ENCODE measurements at regions not wholly inside any gene's neighbourhood (a gene's known extent, or its start where the extent isn't known, plus 50 kb on each side); places are given as distances from the start of the nearest gene placed in this dataset.

DNA sequence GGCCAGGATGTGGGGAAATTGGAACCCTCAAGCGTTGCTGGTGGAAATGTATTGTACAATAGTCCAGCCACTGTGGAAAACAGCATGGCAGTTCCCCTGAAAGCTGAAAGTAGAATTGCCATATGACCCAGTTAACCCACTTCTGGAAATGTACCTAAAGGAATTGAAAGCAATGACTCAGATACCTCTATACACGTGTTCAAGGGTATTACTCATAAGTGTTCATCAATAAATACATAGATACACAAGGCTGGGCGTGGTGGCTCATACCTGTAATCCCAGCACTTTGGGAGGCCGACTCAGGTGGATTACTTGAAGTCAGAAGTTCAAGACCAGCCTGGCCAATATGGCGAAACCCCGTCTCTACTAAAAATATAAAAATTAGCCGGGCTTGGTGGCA, 71.9 kb upstream of the IRS2 start:
- no peaks in the 10 kb centered on the region for H3K9me3 ChIP-seq
- H3K27me3 ChIP-seq = peaks cover 0 to 17% (median 0%) of the 10 kb centered on the region in 4 donors
- WGBS, 2 donors = 62 to 72% methylated on average over 7 of the region's 7 CpGs
- no peak overlapping the region for H3K4me3 ChIP-seq
- H3K27ac ChIP-seq = no peak overlapping the region
- H3K4me1 ChIP-seq = peaks cover 4 to 20% (median 4%) of the 10 kb centered on the region in 3 donors
- H3K36me3 ChIP-seq = no peaks in the 10 kb centered on the region
- no peak for TF ChIP-seq POLR2A (IDR thresholded peaks at IDR 0.05)
- TF ChIP-seq, protein P1, sequence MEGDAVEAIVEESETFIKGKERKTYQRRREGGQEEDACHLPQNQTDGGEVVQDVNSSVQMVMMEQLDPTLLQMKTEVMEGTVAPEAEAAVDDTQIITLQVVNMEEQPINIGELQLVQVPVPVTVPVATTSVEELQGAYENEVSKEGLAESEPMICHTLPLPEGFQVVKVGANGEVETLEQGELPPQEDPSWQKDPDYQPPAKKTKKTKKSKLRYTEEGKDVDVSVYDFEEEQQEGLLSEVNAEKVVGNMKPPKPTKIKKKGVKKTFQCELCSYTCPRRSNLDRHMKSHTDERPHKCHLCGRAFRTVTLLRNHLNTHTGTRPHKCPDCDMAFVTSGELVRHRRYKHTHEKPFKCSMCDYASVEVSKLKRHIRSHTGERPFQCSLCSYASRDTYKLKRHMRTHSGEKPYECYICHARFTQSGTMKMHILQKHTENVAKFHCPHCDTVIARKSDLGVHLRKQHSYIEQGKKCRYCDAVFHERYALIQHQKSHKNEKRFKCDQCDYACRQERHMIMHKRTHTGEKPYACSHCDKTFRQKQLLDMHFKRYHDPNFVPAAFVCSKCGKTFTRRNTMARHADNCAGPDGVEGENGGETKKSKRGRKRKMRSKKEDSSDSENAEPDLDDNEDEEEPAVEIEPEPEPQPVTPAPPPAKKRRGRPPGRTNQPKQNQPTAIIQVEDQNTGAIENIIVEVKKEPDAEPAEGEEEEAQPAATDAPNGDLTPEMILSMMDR (IDR thresholded peaks at IDR 0.05) = no peak
- no peak for DNase-seq
- intact Hi-C loops (cut with DNase I) = no loop called here

DNA sequence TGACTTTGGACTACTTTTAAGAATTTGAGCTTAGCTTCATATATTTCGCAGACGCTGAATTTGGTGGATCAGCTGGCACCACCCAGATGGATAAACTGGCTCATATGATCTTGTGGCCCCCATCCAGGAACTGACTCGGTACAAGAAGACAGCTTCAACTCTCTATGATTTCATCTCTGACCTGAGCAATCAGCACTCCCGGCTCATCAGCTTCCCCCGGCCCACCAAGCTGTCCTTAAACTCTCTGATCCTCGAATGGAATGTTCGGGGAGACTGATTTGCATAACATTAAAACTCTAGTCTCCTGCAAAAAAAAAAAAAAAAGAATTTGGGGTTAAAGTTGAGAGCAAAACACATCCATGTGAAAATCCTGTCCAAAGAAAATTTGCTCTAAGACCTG, 71.4 kb upstream of the IRS2 start:
- WGBS, 2 donors = 74 to 89% methylated on average over 3 to 7 of the region's 7 CpGs
- Histone ChIP-seq H3K36me3 (no peaks in the 10 kb centered on the region), H3K9me3 (no peaks in the 10 kb centered on the region), H3K27me3 (peaks cover 0 to 18% (median 0%) of the 10 kb centered on the region in 4 donors), H3K4me3 (no peak overlapping the region), H3K4me1 (peaks cover 0 to 15% (median under 1%) of the 10 kb centered on the region in 3 donors), H3K27ac (no peak overlapping the region)
- intact Hi-C loops (cut with DNase I) = no loop called here
- TF ChIP-seq POLR2A (IDR thresholded peaks at IDR 0.05) = no peak
- TF ChIP-seq, protein P1 (IDR thresholded peaks at IDR 0.05) = no peak
- DNase-seq = no peak

DNA sequence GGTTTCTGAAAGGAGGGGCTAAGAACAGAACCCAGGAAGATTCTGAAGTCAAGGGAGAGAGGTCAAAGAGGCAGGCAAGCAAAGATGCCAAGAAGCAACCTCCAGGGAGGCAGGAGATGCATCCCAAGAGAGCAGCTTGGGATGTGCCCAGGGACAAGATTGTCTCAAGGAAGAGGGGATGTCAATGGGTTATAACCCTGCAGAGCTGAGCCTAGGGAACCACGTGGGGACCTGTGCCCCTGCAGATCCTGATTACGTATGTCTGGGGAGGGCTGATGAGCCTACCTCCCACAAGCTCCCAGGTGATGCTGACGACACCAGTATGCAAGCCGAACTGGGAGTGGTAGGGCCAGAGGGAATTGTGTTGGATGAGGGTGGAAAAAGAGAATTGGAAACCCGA, 70.9 kb upstream of the IRS2 start:
- Histone ChIP-seq H3K4me3 (no peak overlapping the region), H3K27me3 (peaks cover 0 to 18% (median 0%) of the 10 kb centered on the region in 4 donors), H3K9me3 (no peaks in the 10 kb centered on the region), H3K27ac (no peak overlapping the region), H3K4me1 (peaks cover 0 to 10% (median 0%) of the 10 kb centered on the region in 3 donors), H3K36me3 (no peaks in the 10 kb centered on the region)
- TF ChIP-seq POLR2A (IDR thresholded peaks at IDR 0.05) = no peak
- TF ChIP-seq, protein P1 (IDR thresholded peaks at IDR 0.05) = no peak
- no peak for DNase-seq
- intact Hi-C loops (cut with DNase I) = no loop called here
- 70 to 80% methylated on average over 5 of the region's 5 CpGs for WGBS, 2 donors

DNA sequence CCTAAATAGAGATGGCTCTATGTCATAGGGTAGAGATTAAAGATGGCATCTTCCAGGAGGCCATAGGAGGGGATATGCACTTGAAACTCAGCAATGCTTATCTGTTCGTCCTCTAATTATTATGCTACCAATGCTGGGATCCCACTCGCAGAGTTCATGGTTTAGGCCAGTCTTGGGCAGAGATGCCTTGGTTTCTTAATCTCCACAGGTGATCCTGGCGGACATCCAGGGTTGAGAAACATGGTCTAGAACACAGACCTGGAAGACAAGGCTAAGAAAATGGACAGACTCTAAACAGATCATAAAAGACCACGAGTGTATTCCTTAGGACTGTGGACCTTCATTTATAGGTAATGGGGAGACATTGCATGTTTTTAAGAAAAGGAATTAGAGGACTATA, 70.0 kb upstream of the IRS2 start:
- H3K9me3 ChIP-seq = no peaks in the 10 kb centered on the region
- intact Hi-C loops (cut with DNase I) = no loop called here
- WGBS, 2 donors = 49 to 84% methylated on average over 4 of the region's 4 CpGs
- DNase-seq = no peak
- no peak overlapping the region for H3K4me3 ChIP-seq
- H3K27me3 ChIP-seq = peaks cover 0 to 18% (median 0%) of the 10 kb centered on the region in 4 donors
- H3K27ac ChIP-seq = no peak overlapping the region
- no peaks in the 10 kb centered on the region for H3K36me3 ChIP-seq
- peaks cover 0 to 6% (median 0%) of the 10 kb centered on the region in 3 donors for H3K4me1 ChIP-seq
- no peak for TF ChIP-seq POLR2A (IDR thresholded peaks at IDR 0.05)
- TF ChIP-seq, protein P1 (IDR thresholded peaks at IDR 0.05) = no peak

DNA sequence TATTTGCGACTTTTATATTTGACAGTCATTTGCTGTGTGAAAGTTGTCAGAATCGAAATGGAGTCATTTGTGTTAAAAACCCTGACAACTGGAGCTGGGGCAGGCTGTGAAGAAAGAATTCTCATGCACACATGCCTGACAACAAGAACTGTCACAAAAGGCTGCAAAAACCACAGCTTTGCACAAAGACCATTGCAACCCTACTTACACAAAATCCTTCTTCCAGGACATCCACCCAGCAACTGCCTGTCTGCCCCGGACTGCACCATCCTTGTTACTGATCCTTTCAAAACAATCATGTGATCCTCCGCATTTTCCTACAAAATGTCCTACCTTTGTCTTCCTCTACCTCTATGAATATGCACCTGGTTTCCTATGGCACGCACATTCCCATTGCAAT, 66.8 kb upstream of the IRS2 start:
- no peaks in the 10 kb centered on the region for H3K36me3 ChIP-seq
- H3K4me3 ChIP-seq = no peak overlapping the region
- no peak for DNase-seq
- intact Hi-C loops (cut with DNase I) = no loop called here
- H3K9me3 ChIP-seq = no peaks in the 10 kb centered on the region
- H3K27me3 ChIP-seq = peaks cover 0 to 10% (median 0%) of the 10 kb centered on the region in 4 donors
- no peak overlapping the region for H3K27ac ChIP-seq
- WGBS, 2 donors = 79 to 80% methylated on average over 5 of the region's 5 CpGs
- H3K4me1 ChIP-seq = peaks cover 0 to 2% (median 0%) of the 10 kb centered on the region in 3 donors
- TF ChIP-seq, protein P1 (IDR thresholded peaks at IDR 0.05) = no peak
- no peak for TF ChIP-seq POLR2A (IDR thresholded peaks at IDR 0.05)

Data from esophagus squamous epithelium (tissue), 5 donors.